DMS153 treated with DMSO at 0.1 percent for 48 hours (cell line): ENCODE measurements at regions not wholly inside any gene's neighbourhood (a gene's known extent, or its start where the extent isn't known, plus 50 kb on each side); places are given as distances from the start of the nearest gene placed in this dataset.

Source experiments
- DNase-seq: peaks from one replicate; lab custom pipeline; 2025; ENCODE audit not compliant: unreplicated experiment; lab: John Stamatoyannopoulos, UW

DNA sequence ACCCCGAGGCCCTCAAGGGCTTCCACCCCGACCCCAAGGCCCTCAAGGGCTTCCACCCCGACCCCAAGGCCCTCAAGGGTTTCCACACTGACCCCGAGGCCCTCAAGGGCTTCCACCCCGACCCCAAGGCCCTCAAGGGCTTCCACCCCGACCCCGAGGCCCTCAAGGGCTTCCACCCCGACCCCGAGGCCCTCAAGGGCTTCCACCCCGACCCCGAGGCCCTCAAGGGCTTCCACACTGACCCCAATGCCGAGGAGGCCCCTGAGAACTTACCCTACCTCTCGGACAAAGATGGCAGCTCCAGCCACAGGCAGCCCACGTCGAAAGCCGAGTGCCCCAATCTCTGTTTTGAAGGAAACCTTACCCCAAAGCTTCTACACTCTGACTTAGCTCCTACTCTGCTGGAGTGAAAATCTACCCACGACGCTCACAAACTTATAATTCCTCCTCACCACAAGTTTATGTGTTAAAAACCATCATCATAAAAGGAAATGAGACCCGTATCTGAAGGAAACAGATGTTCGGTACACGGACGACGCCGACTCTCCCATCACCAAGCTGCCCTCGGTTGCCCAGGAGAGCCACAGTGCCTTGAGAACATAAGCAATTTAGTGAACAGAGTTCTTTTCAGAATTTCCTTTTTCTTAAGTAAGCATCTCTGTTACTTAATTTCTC lies 61.2 kb upstream of the RPH3AL start:
- no peak for DNase-seq

- DNase-seq = no peak
Measured at GRCh38 chr17:413016-413350, 60.4 kb upstream of the RPH3AL start.

GRCh38 chr17:412211-413015 lies 59.8 kb upstream of the RPH3AL start:
- no peak for DNase-seq

DNA sequence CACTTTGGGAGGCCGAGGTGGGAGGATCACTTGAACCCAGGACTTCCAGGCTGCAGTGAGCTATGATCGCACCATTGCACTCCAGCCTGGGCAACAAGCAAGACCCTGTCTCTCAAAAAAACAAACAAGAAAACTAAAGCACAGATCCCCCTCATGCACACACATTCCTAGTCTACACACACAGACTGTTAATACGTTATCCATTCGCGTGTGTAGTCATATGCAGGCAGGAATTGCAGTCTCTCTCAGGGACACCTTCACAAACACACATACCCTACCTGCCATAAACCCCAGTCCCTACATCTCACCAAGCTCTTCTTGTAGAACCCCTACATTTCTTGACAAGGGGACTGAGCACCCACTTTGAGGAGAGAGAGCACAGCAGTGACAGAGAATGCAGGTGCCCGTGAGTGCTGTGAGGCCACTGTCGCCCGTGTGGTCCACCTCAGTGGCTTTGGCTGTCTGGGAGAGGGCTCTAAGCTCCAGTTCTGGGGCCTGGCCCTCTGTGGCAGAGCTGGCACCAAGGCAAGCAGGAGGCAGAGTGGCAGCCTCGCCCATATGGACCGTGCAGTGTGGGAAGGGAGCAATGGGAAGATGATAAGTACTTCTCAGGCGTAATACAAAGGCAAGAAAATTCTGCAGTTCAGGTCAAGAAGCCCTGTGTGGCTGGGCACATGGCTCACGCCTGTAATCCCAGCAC lies 59.0 kb upstream of the RPH3AL start:
- DNase-seq = no peak

- DNase-seq = no peak
Measured at GRCh38 chr17:410543-411401, 58.2 kb upstream of the RPH3AL start.

DNA sequence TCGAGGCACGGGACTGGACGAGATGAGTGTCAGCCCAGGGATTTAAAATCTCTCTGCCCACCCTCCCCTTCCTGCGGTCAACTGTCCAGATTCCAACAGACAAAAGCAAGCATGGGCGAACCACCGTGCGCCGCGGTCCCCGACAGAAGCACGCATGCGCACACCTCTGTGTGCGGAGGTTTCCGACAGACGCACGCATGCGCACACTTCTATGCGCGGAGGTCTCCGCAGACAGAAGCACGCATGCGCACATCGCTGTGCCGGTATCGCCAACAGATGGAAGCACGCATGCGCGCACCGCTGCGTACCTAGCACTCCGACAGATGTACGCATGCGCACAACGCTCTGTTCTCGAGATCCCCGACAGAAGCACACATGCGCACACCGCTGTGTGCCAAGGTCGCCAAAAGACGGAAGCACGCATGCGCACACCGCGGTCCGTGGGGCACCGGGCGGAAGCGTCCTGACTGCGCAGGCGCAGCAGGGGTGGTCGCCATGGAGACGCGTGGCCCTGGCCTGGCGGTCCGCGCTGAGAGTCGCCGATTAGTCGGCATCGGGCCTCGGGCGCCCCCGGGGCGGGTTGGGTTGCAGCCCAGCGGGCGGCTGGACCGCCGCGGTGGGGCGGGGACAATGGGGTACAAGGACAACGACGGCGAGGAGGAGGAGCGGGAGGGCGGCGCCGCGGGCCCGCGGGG lies 57.4 kb upstream of the RPH3AL start:
- peak; percentile 94 for DNase-seq

- DNase-seq = no peak
Measured at GRCh38 chr17:409308-409847, 56.8 kb upstream of the RPH3AL start.

DNA sequence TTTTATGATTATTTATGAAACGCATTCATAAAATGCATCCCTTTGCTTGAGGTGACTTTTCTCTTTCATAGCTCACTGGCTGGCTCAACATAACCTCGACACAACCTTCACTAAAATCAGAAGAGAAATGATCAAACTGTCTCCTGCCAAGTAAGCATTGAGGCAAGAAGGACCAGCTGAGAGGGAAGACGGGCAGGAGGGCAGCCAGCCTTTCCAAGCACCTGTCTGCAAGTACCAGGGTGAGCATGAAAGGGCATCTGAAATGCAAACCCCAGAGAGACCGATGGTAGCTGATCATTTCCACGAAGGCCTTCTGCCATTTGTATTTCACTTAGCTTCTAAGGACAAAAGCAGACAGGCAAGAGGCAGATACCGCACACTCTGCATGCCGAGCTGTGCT lies 52.1 kb upstream of the RPH3AL start:
- no peak for DNase-seq
